ENCODE measurements at regions not wholly inside any gene's neighbourhood (a gene's known extent, or its start where the extent isn't known, plus 50 kb on each side); places are given as distances from the start of the nearest gene placed in this dataset.

DNA sequence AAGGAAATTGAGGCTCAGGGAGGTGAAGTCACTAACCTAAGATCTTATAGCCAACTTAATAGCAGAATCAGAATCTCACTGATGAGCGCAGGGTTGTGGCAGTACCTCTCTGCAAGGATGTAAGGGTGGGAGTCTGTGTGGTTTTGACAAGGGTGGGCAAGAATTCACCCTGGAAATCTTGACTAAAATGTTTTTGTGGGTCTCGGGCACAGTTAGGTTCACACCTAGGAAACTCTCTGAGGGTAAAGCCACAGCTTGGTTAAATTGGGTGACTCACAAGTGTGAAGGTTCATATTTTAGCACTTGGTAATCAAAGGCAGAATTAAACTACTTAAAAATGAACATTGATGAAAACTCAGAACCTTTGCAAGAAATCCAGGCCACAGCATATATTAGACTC, 178.2 kb upstream of the EOMES start:
- H3K36me3 ChIP-seq (ENCODE audit: low read depth), result no peaks in the 10 kb centered on the region
- no peak overlapping the region for H2AFZ ChIP-seq
- no peak overlapping the region for H3K4me2 ChIP-seq
- no peak overlapping the region for H3K27ac ChIP-seq
- no peak overlapping the region for H3K4me3 ChIP-seq
- no peak for DNase-seq
- no peak for TF ChIP-seq EZH2 (IDR thresholded peaks at IDR 0.05; ENCODE audit: low read depth)
- TF ChIP-seq, protein P1, sequence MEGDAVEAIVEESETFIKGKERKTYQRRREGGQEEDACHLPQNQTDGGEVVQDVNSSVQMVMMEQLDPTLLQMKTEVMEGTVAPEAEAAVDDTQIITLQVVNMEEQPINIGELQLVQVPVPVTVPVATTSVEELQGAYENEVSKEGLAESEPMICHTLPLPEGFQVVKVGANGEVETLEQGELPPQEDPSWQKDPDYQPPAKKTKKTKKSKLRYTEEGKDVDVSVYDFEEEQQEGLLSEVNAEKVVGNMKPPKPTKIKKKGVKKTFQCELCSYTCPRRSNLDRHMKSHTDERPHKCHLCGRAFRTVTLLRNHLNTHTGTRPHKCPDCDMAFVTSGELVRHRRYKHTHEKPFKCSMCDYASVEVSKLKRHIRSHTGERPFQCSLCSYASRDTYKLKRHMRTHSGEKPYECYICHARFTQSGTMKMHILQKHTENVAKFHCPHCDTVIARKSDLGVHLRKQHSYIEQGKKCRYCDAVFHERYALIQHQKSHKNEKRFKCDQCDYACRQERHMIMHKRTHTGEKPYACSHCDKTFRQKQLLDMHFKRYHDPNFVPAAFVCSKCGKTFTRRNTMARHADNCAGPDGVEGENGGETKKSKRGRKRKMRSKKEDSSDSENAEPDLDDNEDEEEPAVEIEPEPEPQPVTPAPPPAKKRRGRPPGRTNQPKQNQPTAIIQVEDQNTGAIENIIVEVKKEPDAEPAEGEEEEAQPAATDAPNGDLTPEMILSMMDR (conservative IDR thresholded peaks at IDR 0.05), result no peak
- no peaks in the 10 kb centered on the region for H4K20me1 ChIP-seq (ENCODE audit: insufficient read depth)
- no peaks in the 10 kb centered on the region for H3K27me3 ChIP-seq (ENCODE audit: insufficient read depth, low read depth)
- ChIA-PET POLR2A (ENCODE audit: unreplicated experiment) (no interaction called here), CTCF (no interaction called here)
- no peaks in the 10 kb centered on the region for H3K4me1 ChIP-seq (replicated peaks; ENCODE audit: insufficient read depth)
- intact Hi-C loops (cut with micrococcal nuclease; ENCODE audit: unreplicated experiment), result no loop called here
- H3K9me3 ChIP-seq (ENCODE audit: insufficient read depth, low read depth), result no peaks in the 10 kb centered on the region
- no peaks in the 10 kb centered on the region for H3F3A ChIP-seq (ENCODE audit: insufficient read depth, low read depth)
- H3K9me2 ChIP-seq (ENCODE audit: insufficient read depth), result no peaks in the 10 kb centered on the region
- BruUV-seq (replicated peaks), result no TSS peak
- H3K79me2 ChIP-seq (ENCODE audit: low read depth), result no peaks in the 10 kb centered on the region

DNA sequence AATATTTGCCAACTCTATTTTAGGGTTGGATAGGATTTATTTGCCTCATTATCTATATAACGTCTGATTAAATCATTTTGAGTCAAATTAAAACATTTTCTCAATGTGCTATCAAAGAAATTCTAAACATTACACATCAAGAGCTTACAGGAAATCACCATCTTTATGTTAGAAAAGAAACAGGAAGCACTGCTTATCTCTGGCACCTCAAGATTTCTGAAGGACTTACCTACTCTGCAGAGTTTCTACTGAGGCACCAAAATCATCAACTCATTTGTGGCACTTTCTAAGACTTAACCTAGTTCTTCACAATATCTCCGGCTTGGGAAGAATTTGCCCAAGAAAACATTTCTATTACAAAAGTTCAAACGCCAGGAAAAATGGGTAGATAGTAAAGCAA, 181.3 kb upstream of the EOMES start:
- TF ChIP-seq EZH2 (IDR thresholded peaks at IDR 0.05; ENCODE audit: low read depth), result no peak
- TF ChIP-seq, protein P1 (conservative IDR thresholded peaks at IDR 0.05), result no peak
- Histone ChIP-seq H3K4me3 (no peak overlapping the region), H3F3A (ENCODE audit: insufficient read depth, low read depth) (no peaks in the 10 kb centered on the region), H3K36me3 (ENCODE audit: low read depth) (no peaks in the 10 kb centered on the region), H3K27ac (no peak overlapping the region), H3K27me3 (ENCODE audit: insufficient read depth, low read depth) (no peaks in the 10 kb centered on the region), H3K9me3 (ENCODE audit: insufficient read depth, low read depth) (no peaks in the 10 kb centered on the region), H3K4me2 (no peak overlapping the region), H3K4me1 (replicated peaks; ENCODE audit: insufficient read depth) (no peaks in the 10 kb centered on the region), H3K9me2 (ENCODE audit: insufficient read depth) (no peaks in the 10 kb centered on the region), H4K20me1 (ENCODE audit: insufficient read depth) (no peaks in the 10 kb centered on the region), H2AFZ (no peak overlapping the region), H3K79me2 (ENCODE audit: low read depth) (no peaks in the 10 kb centered on the region)
- BruUV-seq (replicated peaks), result no TSS peak
- DNase-seq, result no peak
- ChIA-PET CTCF (no interaction called here), POLR2A (ENCODE audit: unreplicated experiment) (no interaction called here)
- intact Hi-C loops (cut with micrococcal nuclease; ENCODE audit: unreplicated experiment), result no loop called here

DNA sequence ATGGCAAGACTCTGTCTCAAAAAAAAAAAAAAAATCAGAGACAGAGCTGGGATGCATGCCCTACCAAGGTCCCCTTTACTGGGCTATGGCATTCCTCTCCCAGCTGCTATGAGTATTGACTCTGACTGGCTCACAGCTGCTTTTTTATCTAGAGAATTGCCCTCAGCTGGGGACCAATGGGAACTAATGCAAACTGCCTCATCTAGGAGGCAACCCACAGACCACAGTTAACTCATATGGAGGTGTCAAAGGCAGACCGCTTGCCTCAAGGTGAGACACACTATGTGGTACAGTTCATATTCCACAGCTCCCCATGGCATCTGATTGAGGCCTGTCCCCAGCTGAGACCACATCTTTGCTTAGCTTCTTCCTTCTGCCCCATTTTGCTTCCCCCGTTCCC, 183.5 kb upstream of the EOMES start:
- POLR2A ChIA-PET (ENCODE audit: unreplicated experiment), result no interaction called here
- Histone ChIP-seq H3K9me3 (ENCODE audit: insufficient read depth, low read depth) (no peaks in the 10 kb centered on the region), H2AFZ (no peak overlapping the region), H3K9me2 (ENCODE audit: insufficient read depth) (no peaks in the 10 kb centered on the region), H3K27me3 (ENCODE audit: insufficient read depth, low read depth) (no peaks in the 10 kb centered on the region), H3F3A (ENCODE audit: insufficient read depth, low read depth) (no peaks in the 10 kb centered on the region), H3K4me2 (no peak overlapping the region), H4K20me1 (ENCODE audit: insufficient read depth) (no peaks in the 10 kb centered on the region), H3K36me3 (ENCODE audit: low read depth) (no peaks in the 10 kb centered on the region), H3K4me1 (replicated peaks; ENCODE audit: insufficient read depth) (no peaks in the 10 kb centered on the region), H3K4me3 (no peak overlapping the region), H3K27ac (no peak overlapping the region), H3K79me2 (ENCODE audit: low read depth) (no peaks in the 10 kb centered on the region)
- TF ChIP-seq EZH2 (IDR thresholded peaks at IDR 0.05; ENCODE audit: low read depth), result no peak
- TF ChIP-seq, protein P1 (conservative IDR thresholded peaks at IDR 0.05), result no peak
- intact Hi-C loops (cut with micrococcal nuclease; ENCODE audit: unreplicated experiment), result no loop called here
- no peak for DNase-seq
- CTCF ChIA-PET, result no interaction called here
- BruUV-seq (replicated peaks), result no TSS peak
